H1 (cell line): ENCODE measurements at regions not wholly inside any gene's neighbourhood (a gene's known extent, or its start where the extent isn't known, plus 50 kb on each side); places are given as distances from the start of the nearest gene placed in this dataset.

Source experiments
- SIRT6 ChIP-seq: IDR thresholded peaks from one replicate; pipeline ENCODE4 v1.7.1; 2012; ENCODE audit warnings: low read length, inconsistent platforms
- TAF7 ChIP-seq: optimal IDR thresholded peaks from 2 replicates; pipeline ENCODE3; 2011; ENCODE audit warnings: low read depth, mild to moderate bottlenecking, inconsistent platforms, low read length, moderate library complexity, borderline replicate concordance

DNA sequence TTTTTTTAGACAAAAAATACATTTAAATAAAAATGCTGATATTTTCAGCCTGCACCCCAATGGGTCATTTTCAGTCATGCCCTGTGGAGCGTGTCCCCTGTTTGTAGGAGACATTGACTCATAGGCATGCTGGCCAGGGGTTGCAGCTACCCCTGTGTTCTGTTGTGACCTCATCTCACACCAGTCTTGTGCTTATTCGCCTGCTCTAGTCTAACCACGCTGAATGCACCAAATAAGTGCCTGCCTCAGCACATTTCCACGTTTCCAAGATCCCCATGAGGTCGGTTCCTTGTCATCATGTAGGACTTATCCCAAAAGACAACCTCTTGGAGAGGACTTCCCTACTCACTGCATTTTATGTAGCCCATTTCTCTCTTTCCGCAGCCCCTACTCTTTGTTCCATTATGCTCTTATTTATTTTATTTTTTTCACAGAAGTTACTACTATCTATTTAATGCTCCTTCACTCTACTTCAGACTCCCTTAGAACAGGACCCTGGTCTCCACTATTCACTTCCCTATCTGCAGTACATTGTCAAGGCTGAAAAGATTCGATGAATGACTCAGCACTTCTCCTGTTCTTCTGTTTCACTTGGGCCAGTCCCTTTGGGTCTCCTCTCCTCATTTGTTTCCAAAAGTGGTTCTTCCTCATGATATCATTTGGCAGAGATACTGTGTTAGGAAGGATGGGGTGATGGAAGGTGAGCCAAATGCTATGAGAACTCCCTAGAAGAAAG is 109.7 kb downstream of the MSL3 start (continued):
- TF ChIP-seq TAF7 (no peak), SIRT6 (no peak)
- TF ChIP-seq, all 59 proteins: peak for 0
